ENCODE measurements at regions not wholly inside any gene's neighbourhood (a gene's known extent, or its start where the extent isn't known, plus 50 kb on each side); places are given as distances from the start of the nearest gene placed in this dataset.

- in situ Hi-C loops (cut with MboI; ENCODE audit: low sequenced_read_pairs, unreplicated experiment), result no loop called here
- DNase-seq (ENCODE audit: low spot score), result no peak
- TF ChIP-seq, protein P1, sequence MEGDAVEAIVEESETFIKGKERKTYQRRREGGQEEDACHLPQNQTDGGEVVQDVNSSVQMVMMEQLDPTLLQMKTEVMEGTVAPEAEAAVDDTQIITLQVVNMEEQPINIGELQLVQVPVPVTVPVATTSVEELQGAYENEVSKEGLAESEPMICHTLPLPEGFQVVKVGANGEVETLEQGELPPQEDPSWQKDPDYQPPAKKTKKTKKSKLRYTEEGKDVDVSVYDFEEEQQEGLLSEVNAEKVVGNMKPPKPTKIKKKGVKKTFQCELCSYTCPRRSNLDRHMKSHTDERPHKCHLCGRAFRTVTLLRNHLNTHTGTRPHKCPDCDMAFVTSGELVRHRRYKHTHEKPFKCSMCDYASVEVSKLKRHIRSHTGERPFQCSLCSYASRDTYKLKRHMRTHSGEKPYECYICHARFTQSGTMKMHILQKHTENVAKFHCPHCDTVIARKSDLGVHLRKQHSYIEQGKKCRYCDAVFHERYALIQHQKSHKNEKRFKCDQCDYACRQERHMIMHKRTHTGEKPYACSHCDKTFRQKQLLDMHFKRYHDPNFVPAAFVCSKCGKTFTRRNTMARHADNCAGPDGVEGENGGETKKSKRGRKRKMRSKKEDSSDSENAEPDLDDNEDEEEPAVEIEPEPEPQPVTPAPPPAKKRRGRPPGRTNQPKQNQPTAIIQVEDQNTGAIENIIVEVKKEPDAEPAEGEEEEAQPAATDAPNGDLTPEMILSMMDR (IDR thresholded peaks at IDR 0.05; ENCODE audit: borderline replicate concordance, control extremely low read depth, extremely low read depth, insufficient read depth, missing control alignments), result no peak
These were observed 185.7 kb downstream of the GIPC2 start for GRCh38 chr1:78231477-78231876.

- TF ChIP-seq, protein P1 (IDR thresholded peaks at IDR 0.05; ENCODE audit: borderline replicate concordance, control extremely low read depth, extremely low read depth, insufficient read depth, missing control alignments), result no peak
- DNase-seq (ENCODE audit: low spot score), result no peak
- in situ Hi-C loops (cut with MboI; ENCODE audit: low sequenced_read_pairs, unreplicated experiment), result no loop called here
These were observed 186.1 kb downstream of the GIPC2 start for GRCh38 chr1:78231894-78232293.

DNA sequence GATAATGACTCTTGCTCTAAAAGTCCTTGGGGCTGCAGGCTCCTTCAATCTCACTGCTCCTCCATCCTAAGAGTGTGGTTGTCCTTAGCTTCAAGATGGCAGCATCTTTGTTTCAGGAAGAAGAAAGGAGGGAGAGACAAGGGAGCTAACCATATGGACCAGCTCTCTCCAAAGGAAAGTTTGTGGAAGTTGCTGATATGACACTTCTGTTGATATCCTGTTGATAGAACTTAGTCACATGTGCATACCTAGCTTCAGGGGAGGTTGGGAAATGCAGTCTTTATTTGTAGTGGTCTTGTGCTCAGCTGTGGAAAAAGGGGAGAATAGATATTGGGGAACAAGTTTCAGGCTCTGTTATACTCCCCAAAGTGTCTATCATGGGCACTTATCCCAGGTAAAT is 186.9 kb downstream of the GIPC2 start:
- in situ Hi-C loops (cut with MboI; ENCODE audit: low sequenced_read_pairs, unreplicated experiment), result no loop called here
- DNase-seq (ENCODE audit: low spot score), result no peak
- TF ChIP-seq, protein P1 (IDR thresholded peaks at IDR 0.05; ENCODE audit: borderline replicate concordance, control extremely low read depth, extremely low read depth, insufficient read depth, missing control alignments), result no peak

GRCh38 chr1:78234496-78234895 is 188.7 kb downstream of the GIPC2 start:
- no peak for DNase-seq (ENCODE audit: low spot score)
- in situ Hi-C loops (cut with MboI; ENCODE audit: low sequenced_read_pairs, unreplicated experiment), result no loop called here
- TF ChIP-seq, protein P1 (IDR thresholded peaks at IDR 0.05; ENCODE audit: borderline replicate concordance, control extremely low read depth, extremely low read depth, insufficient read depth, missing control alignments), result no peak

DNA sequence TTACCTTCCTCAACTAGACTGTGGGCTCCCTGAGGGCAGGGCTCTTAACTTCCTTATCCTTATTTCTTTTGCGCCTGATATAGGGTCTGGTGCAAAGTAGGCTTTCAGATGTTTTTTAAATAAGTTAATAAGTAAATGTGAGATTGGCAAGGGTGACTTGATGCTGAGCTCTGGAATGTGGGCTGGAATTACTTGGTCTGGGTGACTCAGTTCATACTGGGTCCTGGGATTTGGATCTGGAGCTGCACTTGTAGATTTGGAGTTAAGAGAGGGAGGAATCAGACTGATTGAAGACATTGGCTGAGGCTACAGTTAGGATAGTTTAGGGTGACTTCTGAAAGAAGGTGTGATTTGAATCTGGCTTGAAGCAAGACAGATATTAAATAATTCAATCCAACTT is 190.9 kb downstream of the GIPC2 start:
- in situ Hi-C loops (cut with MboI; ENCODE audit: low sequenced_read_pairs, unreplicated experiment), result no loop called here
- TF ChIP-seq, protein P1 (IDR thresholded peaks at IDR 0.05; ENCODE audit: borderline replicate concordance, control extremely low read depth, extremely low read depth, insufficient read depth, missing control alignments), result no peak
- DNase-seq (ENCODE audit: low spot score), result no peak

- DNase-seq (ENCODE audit: low spot score), result no peak
- TF ChIP-seq, protein P1 (IDR thresholded peaks at IDR 0.05; ENCODE audit: borderline replicate concordance, control extremely low read depth, extremely low read depth, insufficient read depth, missing control alignments), result no peak
- in situ Hi-C loops (cut with MboI; ENCODE audit: low sequenced_read_pairs, unreplicated experiment), result no loop called here
These were observed 191.7 kb downstream of the GIPC2 start for GRCh38 chr1:78237364-78237916.

Measured in GM13976 (cell line).